ENCODE measurements at regions not wholly inside any gene's neighbourhood (a gene's known extent, or its start where the extent isn't known, plus 50 kb on each side); places are given as distances from the start of the nearest gene placed in this dataset.

- no peak for TF ChIP-seq POLR2AphosphoS5 (IDR thresholded peaks at IDR 0.05)
- TF ChIP-seq CTCF (IDR thresholded peaks at IDR 0.05), result no peak
- no peak for TF ChIP-seq POLR2A (IDR thresholded peaks at IDR 0.05)
These were observed 583.6 kb downstream of the FBXO15 start for GRCh38 chr18:73563901-73564472.
